ENCODE measurements at regions not wholly inside any gene's neighbourhood (a gene's known extent, or its start where the extent isn't known, plus 50 kb on each side); places are given as distances from the start of the nearest gene placed in this dataset.

DNA sequence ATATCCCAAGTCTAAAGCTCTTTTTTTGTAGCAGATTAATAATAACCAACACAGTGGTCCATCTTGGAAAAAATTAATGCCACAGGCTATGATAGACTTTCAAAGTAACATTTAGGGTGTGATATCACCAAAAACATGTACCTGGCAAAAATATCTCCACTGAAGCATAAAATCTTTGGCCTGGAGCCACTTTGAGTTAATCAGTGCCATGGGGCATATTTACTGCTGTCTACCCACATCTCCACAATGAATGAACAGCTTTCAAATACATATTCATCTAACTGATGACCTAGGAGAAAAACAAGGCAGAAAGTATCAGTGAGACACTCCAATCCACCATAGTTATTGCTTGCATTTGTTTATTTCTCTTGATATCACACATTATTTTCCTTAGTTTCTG is 296.0 kb upstream of the MDFIC2 start:
- ChIA-PET POLR2A (no interaction called here), CTCF (interaction anchor here (2.0 kb wide), 1 partner anchor 58 kb away, joined by 6 read pairs; no protein-coding TSS in a partner anchor)
- no peaks in the 10 kb centered on the region for H3K79me2 ChIP-seq (ENCODE audit: control insufficient read depth, insufficient read depth, low read length)
- no peaks in the 10 kb centered on the region for H3K27me3 ChIP-seq (ENCODE audit: control insufficient read depth in 2 of 2, insufficient read depth in 2 of 2, low read length in 2 of 2)
- H3K4me2 ChIP-seq (ENCODE audit: insufficient read depth, low read length) = no peak overlapping the region
- dilution Hi-C loops (cut with MboI; ENCODE audit: extremely low pct_ligation_motif_present, low sequenced_read_pairs) (no loop called here), intact Hi-C loops (cut with micrococcal nuclease) (no loop called here)
- no peaks in the 10 kb centered on the region for H4K20me1 ChIP-seq (replicated peaks; ENCODE audit: control insufficient read depth, extremely low read depth, insufficient read depth, low read length)
- no TSS peak for BruUV-seq (replicated peaks)
- H2AFZ ChIP-seq (ENCODE audit: low read depth, low read length) = no peak overlapping the region
- TF ChIP-seq JUN (IDR thresholded peaks at IDR 0.05; ENCODE audit: borderline replicate concordance, insufficient read depth, insufficient read length, low read depth) = no peak
- TF ChIP-seq FOS (IDR thresholded peaks at IDR 0.05; ENCODE audit: borderline replicate concordance, insufficient read depth, low read length) = no peak
- TF ChIP-seq POLR2AphosphoS5 (IDR thresholded peaks at IDR 0.05; ENCODE audit: insufficient read depth, low read depth, low read length) = no peak
- no peak for TF ChIP-seq MYC (IDR thresholded peaks at IDR 0.05; ENCODE audit: low read depth, low read length)
- TF ChIP-seq GATA2 (IDR thresholded peaks at IDR 0.05; ENCODE audit: insufficient read depth, insufficient read length, low read depth, low read length) = no peak
- TF ChIP-seq EZH2 (IDR thresholded peaks at IDR 0.05; ENCODE audit: borderline replicate concordance, low read depth, low read length, severe bottlenecking) = no peak
- no peak for TF ChIP-seq POLR2A (IDR thresholded peaks at IDR 0.05; ENCODE audit: low read depth, low read length)
- TF ChIP-seq, protein P1, sequence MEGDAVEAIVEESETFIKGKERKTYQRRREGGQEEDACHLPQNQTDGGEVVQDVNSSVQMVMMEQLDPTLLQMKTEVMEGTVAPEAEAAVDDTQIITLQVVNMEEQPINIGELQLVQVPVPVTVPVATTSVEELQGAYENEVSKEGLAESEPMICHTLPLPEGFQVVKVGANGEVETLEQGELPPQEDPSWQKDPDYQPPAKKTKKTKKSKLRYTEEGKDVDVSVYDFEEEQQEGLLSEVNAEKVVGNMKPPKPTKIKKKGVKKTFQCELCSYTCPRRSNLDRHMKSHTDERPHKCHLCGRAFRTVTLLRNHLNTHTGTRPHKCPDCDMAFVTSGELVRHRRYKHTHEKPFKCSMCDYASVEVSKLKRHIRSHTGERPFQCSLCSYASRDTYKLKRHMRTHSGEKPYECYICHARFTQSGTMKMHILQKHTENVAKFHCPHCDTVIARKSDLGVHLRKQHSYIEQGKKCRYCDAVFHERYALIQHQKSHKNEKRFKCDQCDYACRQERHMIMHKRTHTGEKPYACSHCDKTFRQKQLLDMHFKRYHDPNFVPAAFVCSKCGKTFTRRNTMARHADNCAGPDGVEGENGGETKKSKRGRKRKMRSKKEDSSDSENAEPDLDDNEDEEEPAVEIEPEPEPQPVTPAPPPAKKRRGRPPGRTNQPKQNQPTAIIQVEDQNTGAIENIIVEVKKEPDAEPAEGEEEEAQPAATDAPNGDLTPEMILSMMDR (IDR thresholded peaks at IDR 0.05; ENCODE audit: extremely low read depth in 1 of 2, insufficient read depth in 1 of 2, low read depth in 1 of 2, low read length in 2 of 2) = no peak
- TF ChIP-seq, protein P2, sequence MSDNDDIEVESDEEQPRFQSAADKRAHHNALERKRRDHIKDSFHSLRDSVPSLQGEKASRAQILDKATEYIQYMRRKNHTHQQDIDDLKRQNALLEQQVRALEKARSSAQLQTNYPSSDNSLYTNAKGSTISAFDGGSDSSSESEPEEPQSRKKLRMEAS (IDR thresholded peaks at IDR 0.05; ENCODE audit: insufficient read depth, insufficient read length) = no peak
- DNase-seq (ENCODE audit: low read depth, low spot score) = no peak
- H3K4me3 ChIP-seq (replicated peaks in 1 of 3; ENCODE audit: insufficient read depth in 1 of 3, low read depth in 1 of 3, low read length in 3 of 3) = no peak overlapping the region
- H3K36me3 ChIP-seq (ENCODE audit: control insufficient read depth in 2 of 2, extremely low read depth in 1 of 2, insufficient read depth in 2 of 2, low read length in 2 of 2) = no peaks in the 10 kb centered on the region
- no peaks in the 10 kb centered on the region for H3K9me1 ChIP-seq (replicated peaks; ENCODE audit: control insufficient read depth, extremely low read depth, insufficient read depth, low read length)
- no peak overlapping the region for H3K9ac ChIP-seq (replicated peaks; ENCODE audit: extremely low read depth, insufficient read depth, low read length)
- H3K9me3 ChIP-seq (replicated peaks; ENCODE audit: control insufficient read depth, insufficient read depth, low read length) = no peaks in the 10 kb centered on the region
- FAIRE-seq = no peak
- no peaks in the 10 kb centered on the region for H3K4me1 ChIP-seq (ENCODE audit: control insufficient read depth, extremely low read depth, insufficient read depth, low read length)
- H3K27ac ChIP-seq (ENCODE audit: insufficient read depth, low read depth, low read length) = no peak overlapping the region

All from endothelial cell of umbilical vein (primary cell).